Islet of Langerhans (tissue), 1 donor: ENCODE measurements at regions not wholly inside any gene's neighbourhood (a gene's known extent, or its start where the extent isn't known, plus 50 kb on each side); places are given as distances from the start of the nearest gene placed in this dataset.

ENCODE experiments used
- FAIRE-seq: peaks from one replicate; lab custom pipeline; 2011; peaks lifted over from hg19 to GRCh38; lab: Jason Lieb, UNC

DNA sequence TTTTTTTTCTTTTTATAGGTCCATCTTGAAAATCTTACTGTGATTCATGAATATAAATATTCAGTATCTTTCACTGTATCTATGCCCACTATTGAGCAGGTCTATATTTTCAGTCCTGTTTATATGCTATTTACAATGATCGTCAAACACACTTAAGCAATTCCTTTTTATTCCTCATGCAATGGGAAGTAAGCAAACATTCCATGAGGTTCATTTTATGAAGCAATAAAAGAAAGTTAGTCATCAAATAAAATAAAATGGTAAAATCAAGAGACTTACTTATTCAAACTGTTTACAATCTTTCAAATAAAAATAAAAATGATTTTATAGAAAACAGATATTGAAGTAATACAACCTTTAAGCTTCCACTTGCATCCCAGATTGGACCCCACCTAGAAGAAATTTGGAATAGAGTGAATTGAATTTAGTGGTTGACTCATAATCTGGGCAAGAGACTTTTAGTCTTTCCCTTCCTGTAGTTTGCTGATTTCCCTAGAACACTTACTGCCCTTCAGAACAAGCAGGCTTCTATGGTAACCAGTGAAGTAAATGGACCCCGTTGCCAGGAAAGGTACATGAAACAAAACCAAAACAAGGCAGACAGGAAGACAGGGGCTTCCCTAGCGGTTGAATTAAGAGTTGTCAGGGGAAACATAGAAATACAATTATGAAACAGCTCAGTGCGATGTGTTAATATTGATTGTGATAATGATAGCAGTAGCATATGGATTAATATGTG lies 241.0 kb upstream of the ATP2B1 start:
- FAIRE-seq: peak; percentile 99

DNA sequence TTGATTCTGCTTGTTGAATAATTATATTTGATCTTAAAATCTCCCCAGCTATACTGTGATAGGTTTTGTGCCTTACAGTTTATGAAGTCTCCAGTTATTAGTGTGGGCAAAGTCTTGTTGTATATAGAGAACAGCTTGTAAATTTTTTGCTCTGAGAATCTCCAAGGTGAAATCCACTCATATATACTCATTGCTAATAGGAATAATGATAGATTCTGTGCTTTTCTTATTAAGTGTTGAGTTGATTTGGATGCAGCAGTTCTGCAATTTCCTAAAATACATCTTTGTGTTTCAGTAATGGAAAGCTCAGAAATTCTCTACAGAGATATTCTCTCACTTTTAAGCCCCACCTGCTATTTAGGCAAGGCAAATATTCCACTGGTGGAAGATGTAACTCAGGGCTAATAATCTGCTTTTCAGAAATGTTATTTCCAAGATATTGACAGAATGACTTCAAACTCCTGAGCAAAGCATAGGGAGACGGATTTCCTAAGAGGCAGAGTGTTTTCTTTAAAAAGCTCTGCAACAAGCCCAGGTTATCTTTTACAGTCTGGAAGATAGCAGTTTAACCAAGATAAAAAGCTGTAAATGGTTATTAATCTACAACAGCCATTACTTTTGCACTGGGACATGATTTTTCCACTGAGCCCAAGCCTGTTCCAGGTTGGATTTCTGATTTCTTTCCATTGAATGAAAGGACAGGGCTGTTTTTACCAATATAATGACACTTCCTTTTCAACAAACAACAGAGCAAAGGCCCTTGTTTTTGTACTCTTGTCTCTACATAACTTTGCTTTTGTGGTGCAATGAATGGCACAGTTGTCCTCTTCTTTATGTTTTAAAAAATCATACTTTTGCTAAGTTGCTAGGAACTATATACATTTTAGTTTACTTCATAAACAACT lies 239.9 kb upstream of the ATP2B1 start:
- FAIRE-seq: peak; percentile 76

DNA sequence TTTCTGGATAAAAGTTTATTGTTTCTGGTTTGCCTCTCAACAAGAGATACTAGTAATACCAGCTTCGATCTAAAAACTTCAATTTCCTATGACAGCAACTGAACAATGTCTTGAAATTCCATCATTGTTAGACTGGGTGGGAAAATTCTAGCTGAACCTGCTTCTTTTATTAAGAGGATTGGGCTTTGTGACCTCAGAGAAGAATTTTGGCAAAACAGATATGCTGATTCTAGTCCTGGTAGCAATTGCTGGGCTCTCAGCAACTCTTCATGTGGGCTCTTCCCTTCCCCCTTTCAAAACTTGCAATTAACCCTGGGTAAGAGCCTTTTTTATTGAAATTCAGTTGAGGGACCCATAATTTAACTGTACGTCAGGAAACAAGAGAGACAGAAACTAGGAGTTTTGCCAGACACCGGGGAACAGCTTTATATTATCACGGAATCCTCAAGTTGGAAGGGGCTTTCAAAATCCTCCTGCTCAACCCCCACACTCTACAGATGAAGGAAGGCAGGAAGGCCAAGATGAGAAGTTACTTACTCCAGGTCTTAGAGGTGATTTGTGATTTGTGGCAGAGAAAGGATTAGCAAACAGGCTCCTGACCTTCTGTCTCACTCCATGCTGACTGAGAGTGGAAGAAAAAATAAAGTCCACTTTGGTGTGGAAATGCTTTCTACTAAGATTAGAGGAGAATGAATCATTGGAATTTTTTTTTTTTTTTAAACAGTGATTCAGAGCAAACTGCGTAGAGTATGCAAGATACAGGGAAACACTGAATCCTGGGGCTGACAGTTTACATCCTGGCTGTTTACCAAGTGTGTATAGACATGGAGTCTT lies 239.0 kb upstream of the ATP2B1 start:
- FAIRE-seq: peak; percentile 93

DNA sequence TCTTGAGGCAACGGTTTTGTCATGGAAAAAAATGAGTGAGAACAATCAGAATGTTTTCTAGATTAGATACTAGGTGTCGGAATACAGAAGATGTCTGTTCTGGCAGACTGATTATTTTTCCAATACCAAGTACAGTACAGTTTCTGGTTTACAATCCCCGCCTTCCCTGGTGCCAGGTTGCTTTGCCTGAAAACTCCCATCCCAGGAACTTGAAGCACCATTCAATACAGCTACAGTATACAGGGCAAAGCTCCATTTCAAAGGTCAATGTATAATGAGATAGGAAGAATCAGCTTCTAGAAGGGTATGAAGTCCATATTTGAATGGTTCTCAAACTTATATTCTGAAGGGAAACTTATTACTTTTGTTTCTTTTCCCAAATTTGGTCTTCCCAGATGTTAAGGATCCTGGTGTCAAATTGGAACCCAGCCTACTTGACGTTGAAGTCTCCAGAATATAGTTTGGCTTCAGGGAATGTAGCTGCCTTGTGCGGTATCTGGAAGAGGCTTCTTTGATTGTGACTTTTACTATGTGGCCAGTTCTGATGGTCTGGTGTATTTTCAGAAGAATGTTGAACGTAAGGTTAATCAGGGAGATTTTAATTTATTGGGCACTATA lies 238.0 kb upstream of the ATP2B1 start:
- FAIRE-seq: no peak

DNA sequence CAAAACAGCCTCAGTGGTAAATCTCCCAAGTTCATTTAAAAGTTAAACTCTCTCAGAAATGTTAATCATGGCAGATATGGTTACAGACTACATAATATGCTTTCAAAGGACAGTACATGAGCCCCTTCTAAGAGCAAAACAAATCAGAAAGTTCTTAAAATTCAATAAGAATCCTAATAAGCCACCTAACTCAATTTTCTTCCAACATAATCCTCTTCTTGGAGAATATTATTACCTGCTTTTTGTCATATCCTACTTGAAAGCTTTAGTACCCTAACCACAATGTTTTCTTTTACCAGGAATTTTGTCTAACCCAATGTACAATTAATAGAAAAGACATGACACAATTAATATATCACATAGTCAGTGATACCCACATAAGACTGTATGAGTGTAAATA lies 236.5 kb upstream of the ATP2B1 start:
- FAIRE-seq: no peak

DNA sequence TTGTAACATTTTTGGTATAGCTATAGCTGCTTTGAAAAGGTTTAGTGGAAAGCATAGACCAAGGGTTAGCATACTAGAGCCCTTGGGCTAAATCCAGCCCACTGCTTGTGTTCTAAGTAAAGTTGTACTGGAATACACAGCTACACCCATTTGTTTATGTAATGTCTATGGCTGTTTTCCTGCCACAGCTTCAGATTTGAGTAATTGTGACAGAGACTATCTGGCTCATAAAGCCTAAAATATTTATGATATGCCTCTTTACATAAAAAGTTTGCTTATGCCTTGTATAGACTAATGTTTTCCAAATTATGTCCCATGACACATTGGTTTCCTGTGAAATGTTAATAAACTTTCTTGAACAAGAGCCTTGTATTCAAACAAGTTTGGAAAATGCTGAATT lies 234.8 kb upstream of the ATP2B1 start:
- no peak for FAIRE-seq

DNA sequence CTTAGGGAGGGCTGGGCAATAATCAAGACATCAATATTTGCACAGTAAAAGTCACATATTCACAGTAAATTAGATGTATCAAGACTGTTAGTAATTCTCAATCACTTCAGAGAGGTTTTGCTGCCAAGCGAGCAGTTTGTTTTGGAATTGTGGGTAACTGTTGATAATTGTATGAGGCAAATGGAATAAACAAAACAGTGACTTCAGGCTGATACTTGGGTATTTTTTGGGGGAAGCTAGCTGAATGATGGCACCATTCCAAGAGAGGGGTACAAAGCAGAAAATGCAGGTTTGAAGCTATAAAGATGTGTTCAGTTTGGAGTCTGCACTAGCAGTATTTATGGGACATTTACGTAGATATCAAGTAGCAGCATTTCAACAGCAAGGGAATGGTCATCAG lies 232.8 kb upstream of the ATP2B1 start:
- no peak for FAIRE-seq

DNA sequence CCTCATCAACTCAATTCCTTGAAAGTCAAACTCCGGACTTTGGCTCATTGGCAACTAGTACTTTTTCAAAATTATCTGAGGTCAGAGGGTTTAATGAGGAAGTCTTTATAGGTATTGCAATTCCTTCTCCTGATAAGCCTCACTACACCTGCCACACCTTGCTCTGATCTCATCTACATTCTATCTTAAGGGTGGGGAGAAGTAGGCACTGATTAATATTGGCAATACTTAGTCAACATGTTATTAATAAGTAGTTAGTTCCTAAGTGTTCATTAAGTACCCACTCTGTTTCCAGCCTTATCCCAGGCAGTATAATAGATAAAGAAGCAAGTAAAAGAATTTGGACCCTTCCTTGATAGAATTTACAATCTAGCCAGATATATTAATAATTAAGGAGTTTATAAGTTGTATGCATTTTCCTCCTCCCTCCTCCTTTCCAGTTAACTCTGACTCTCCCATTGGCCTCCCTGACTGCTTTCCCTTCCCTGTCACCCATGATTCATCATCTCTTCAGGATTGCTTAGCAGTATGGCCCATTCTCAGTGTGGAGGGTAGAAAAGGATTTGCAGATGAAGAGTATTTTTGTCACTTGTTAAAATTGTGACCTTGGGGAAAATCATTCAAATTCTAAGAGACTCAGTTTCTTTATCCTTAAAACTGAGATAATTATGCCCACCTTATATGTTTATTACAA lies 231.0 kb upstream of the ATP2B1 start:
- no peak for FAIRE-seq

DNA sequence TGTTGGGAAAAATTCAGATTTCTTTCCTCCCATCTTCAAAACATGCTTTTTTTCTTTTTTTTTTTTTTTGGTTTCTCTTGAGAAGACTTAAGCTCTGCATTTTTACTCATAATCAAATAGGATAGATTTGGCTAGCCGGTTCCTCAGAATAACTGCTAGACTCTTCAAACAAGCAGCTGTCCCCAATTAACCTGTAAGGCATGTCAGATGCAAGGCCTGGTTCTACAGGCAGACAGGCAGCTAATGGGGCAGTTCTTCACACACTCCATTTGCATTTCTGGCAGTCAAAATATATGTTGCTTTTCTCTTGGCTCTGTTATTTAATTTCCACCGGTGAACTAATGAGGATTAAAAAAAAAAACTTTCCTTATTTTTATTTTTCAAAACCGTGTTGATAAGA lies 228.0 kb upstream of the ATP2B1 start:
- no peak for FAIRE-seq

DNA sequence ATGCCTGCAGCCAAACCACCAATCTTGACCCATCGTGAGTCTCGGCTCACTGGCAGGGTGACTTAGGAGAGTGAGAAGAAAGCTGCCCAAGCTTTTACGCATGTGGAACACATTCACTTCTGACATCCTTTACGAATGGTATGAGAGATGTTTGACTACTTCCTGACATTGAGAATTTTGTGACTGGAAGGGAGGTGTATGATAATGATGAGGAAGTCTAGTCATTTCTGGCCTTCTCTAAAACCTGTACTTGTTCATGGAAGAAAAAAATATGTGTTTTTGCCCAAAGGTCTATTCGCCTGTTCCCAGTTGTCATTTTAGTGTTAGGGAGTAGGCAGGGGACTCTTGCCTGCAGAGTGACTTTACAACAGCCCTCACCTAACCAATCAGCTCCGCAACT lies 227.2 kb upstream of the ATP2B1 start:
- no peak for FAIRE-seq

DNA sequence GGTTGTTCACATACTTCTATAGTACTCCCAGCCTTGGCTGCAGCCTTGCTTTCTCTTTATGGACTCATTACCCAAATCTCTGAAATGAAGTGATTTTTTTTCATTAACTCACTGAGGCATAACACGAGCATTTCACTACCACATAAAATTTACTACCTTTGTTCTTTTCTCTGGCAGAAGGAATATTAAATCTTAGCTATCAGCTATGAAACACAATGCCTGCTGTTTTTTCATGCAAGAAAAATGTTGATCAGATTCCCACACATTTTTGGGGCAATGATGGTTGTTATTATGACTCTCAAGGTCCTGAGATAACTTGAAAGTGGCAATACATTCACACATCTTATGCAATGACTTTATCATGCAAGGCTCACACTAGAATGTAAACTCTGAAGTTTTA lies 225.3 kb upstream of the ATP2B1 start:
- FAIRE-seq: no peak

DNA sequence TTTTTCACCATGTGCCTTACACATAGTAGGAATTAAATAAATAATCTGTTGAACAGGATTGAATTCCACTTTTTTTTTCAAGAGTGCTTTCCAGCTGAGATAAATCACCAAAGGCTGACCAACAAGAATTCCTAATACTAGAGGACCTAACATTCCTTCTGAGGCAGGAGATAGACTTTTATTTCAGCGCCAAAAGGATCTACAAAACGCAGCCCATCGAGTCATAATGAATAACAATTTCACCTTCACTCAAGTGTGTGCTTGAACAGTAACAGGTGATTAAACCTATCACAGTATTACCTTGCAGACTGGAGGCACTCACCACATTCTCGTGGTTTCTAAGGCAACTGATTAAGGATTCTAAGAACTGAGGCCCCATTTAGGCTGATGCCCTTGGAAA lies 224.3 kb upstream of the ATP2B1 start:
- FAIRE-seq: peak; percentile 94

DNA sequence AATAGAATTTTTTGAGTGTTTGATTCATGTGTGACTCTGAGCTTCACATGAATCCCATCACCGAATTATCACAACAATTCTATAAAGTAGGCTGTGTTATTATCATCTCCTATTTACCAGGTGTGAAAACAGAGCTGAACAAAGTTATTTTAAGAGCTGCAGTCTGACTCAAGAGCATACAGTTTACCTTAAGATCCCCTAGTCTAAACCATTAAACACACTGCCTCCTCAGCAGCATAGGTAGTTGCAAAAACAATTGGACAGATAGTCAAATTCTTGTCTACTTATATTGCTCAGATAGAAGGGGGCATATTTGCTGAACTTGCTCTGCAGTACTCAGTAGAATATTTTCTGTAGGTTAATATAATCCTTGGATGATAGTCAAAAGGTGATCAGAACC lies 219.8 kb upstream of the ATP2B1 start:
- no peak for FAIRE-seq

DNA sequence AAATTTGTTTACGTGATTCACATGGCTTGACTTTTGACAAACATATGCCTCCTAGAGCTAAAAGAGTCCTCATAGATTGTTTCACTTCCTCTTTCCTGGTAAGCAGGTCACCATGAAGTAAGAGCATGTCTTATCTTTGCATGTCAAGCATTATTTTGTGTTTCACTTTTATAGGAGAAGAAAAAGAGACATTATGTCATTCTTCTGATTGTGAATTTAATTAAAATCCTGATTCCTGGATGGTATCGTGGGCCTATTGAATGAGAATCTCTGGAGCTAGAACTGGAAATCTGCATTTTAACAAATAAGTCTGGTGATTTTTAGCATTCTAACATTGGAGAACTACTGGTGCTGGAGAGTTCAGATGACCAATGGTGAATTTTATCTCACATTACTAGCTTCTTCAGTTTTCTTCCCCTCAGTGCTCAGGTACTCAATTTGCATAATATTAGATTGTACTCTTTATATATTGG lies 218.6 kb upstream of the ATP2B1 start:
- FAIRE-seq: peak; percentile 17

DNA sequence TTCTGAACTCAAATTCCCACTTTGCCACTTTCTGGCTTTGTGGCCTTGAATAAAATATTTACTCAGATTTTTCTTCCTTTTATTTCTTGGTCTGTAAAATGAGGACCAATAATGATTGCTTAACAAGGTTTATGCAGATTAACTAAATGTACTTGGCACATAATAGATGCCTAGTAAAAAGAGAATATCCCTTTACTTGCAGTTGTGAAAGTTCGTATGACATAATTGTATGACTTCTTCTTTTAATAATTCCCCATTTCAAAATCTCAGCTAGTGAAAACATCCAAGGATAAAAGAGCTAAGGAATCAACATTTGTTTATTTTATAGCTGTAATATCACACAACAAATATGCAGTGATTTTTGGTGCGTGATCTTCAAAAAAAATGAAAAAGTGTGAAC lies 215.6 kb upstream of the ATP2B1 start:
- no peak for FAIRE-seq

DNA sequence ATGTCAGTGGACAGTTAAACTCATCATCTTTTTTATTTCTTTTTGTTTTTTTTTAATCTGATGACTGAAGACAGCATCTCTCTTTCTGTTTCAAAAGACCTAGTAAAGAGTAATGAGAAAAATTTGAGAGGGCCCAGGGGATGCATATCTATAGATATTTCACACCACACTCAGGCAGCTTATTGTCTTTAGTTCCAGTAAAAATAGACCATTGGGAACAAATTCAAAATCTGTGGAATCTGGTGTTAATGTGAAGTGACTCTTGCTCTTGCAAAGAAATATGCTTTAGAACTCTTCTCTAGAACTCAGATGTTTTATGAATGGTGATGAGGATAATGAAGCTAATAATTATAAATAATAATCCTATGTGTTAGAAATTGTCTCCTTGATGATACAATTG lies 214.5 kb upstream of the ATP2B1 start:
- no peak for FAIRE-seq

DNA sequence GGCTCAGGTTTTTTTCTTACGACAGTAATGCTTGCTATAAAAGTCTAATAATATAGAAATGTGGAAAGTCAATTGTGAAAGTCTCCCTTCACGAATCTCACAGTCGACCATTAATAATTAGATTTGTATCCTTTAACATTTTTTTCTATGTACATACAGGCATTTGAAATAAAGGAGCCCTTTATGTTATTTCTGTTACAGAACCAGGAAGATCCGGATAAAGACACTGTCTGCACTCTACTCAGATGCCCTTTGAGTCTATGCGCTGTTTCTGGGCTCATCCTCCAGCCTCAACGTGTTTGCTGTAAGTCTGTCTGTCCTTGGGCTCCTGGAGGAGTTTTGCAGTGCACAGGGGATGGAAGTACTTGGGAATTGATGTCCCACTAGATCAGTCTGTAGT lies 212.2 kb upstream of the ATP2B1 start:
- FAIRE-seq: no peak

DNA sequence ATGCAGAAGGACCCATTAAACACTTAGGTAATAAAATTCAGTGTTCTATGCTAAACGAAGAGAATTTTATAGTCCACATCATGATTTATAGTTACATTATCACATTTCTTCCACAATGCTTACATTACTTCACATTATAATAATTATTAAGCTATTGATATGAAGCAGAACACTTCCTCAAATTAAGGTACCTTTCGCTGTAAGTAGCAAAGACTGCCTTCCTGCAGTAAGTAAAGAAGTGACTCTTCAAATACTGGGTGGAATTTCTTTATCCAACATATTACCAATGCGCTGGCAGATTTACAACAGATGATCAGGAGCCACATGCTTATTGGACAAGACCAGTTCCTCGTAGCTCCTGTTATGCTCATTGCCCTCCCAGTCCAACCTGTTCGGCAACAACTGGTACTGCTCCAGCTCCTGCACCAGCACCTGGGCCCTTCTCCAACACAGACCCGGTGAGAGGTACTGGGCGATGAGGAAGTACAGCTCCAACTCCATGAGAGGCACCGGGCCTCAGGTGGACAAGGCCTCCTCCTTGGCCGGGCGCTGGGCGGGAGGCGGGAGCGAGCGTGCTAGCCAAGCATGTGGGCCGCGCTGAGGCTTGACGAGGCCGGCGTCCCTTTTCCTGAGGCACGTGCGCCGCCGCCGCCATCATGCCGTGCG lies 210.7 kb upstream of the ATP2B1 start:
- no peak for FAIRE-seq

DNA sequence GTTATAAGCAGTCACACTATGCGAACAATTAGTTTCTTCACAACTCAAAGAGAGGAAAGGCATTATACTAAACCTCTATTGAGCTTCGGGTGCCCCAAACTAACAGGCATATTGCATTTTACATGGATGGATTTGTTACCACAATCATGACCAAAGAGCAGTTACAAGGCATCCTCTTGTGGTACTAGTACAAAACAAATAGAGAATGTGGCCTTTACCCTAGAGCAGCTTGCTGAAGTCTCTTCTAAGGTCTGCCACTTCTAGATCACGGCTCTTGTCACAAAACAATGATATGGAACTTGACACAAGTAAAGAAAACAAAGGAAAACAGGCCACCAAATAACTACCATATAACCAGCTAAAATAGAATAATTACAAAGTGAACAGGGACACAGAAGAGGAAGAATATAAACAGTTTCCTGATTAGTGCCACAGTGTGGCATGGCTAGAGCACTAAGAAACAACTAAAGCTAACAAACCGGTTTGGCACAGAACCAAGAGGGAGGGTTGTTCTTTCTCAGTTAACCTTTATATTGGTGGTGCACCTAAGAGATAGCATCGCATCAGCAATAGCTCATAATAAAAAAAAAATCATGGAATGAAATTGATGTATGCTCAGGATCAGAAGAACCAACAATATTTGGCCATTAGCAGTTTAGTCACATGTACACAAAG lies 209.7 kb upstream of the ATP2B1 start:
- no peak for FAIRE-seq

DNA sequence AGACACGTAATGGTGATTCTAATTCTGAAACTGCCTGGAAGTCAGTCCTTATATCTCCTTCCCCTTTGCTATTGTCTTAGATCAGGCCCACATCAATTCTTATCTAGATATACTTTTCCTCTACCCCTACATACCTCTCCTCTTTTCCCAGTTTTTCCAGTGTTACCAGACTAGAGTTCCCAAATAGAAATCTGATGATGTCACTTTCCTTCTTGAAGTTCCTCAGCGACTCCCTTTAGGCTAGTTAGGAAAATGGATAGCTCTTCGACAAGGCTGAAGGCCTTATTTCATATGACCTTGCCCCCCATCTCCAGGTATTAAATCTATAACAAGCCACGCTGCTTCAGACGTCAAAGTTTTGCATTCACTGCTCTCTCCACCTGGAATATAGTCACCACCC lies 201.1 kb upstream of the ATP2B1 start:
- no peak for FAIRE-seq
